BE2C (cell line): ENCODE measurements at regions not wholly inside any gene's neighbourhood (a gene's known extent, or its start where the extent isn't known, plus 50 kb on each side); places are given as distances from the start of the nearest gene placed in this dataset.
"Not testable (repeated sequence)": the region's sequence is repeated elsewhere in the genome, so short reads cannot be mapped to it uniquely, and the experiment has no call there.

Experiments
- DNase-seq: peaks from one replicate; pipeline ENCODE4 v3.0.0-alpha.2; 2020
- H3K27me3 ChIP-seq: fragments of 250-450 bp; sonication (Bioruptor Pico); 2 replicates; pipeline ENCODE4 v1.5.1; 2020; ENCODE audit warnings: mild to moderate bottlenecking
- H3K36me3 ChIP-seq: fragments of 250-450 bp; sonication (Bioruptor Pico); 2 replicates; pipeline ENCODE4 v1.5.1; 2020; ENCODE audit warnings: mild to moderate bottlenecking
- H3K4me1 ChIP-seq: fragments of 250-450 bp; sonication (Bioruptor Pico); 2 replicates; pipeline ENCODE4 v1.5.1; 2020
- H3K4me3 ChIP-seq: 2 replicates; pipeline ENCODE4 v1.5.1; 2011; ENCODE audit warnings: low read depth, low read length
- H3K9me3 ChIP-seq: fragments of 250-450 bp; sonication (Bioruptor Pico); 2 replicates; pipeline ENCODE4 v1.5.1; 2020
- CTCF ChIP-seq: IDR thresholded peaks from 2 replicates; pipeline ENCODE4 v1.5.1; 2012; ENCODE audit warnings: mild to moderate bottlenecking, low read depth, low read length

GRCh38 chr22:33180356-33180755, 122.2 kb upstream of the SYN3 start:
- no peaks in the 10 kb centered on the region for H3K27me3 ChIP-seq
- H3K4me3 ChIP-seq: no peak overlapping the region
- DNase-seq: no peak
- no peaks in the 10 kb centered on the region for H3K9me3 ChIP-seq
- H3K36me3 ChIP-seq: no peaks in the 10 kb centered on the region
- no peaks in the 10 kb centered on the region for H3K4me1 ChIP-seq
- no peak for TF ChIP-seq CTCF

GRCh38 chr22:33167998-33168790, 110.0 kb upstream of the SYN3 start:
- no peak overlapping the region for H3K4me3 ChIP-seq
- H3K9me3 ChIP-seq: 0 out of 2 replicates have a peak, but pooled peaks cover 3% of the 10 kb centered on the region
- no peaks in the 10 kb centered on the region for H3K27me3 ChIP-seq
- H3K36me3 ChIP-seq: no peaks in the 10 kb centered on the region
- TF ChIP-seq CTCF: no peak
- no peak for DNase-seq
- H3K4me1 ChIP-seq: no peaks in the 10 kb centered on the region

GRCh38 chr22:33166206-33166605, 108.0 kb upstream of the SYN3 start:
- Histone ChIP-seq H3K4me3 (no peak overlapping the region), H3K9me3 (peaks cover 3% of the 10 kb centered on the region; the same call in 1 of the 2 replicates), H3K4me1 (no peaks in the 10 kb centered on the region), H3K36me3 (no peaks in the 10 kb centered on the region), H3K27me3 (no peaks in the 10 kb centered on the region)
- TF ChIP-seq CTCF: no peak
- no peak for DNase-seq

- Histone ChIP-seq H3K36me3 (no peaks in the 10 kb centered on the region), H3K9me3 (no peaks in the 10 kb centered on the region; the same call in 1 of the 2 replicates), H3K27me3 (no peaks in the 10 kb centered on the region), H3K4me3 (no peak overlapping the region), H3K4me1 (no peaks in the 10 kb centered on the region)
- no peak for DNase-seq
- TF ChIP-seq CTCF: no peak
Observed at GRCh38 chr22:33163815-33164214, 105.6 kb upstream of the SYN3 start.

GRCh38 chr22:33162196-33162595, 104.0 kb upstream of the SYN3 start:
- Histone ChIP-seq H3K4me1 (no peaks in the 10 kb centered on the region), H3K36me3 (no peaks in the 10 kb centered on the region), H3K4me3 (no peak overlapping the region), H3K27me3 (no peaks in the 10 kb centered on the region), H3K9me3 (no peaks in the 10 kb centered on the region; the same call in 1 of the 2 replicates)
- no peak for TF ChIP-seq CTCF
- no peak for DNase-seq

- no peaks in the 10 kb centered on the region for H3K27me3 ChIP-seq
- TF ChIP-seq CTCF: no peak
- no peaks in the 10 kb centered on the region for H3K36me3 ChIP-seq
- DNase-seq: no peak
- no peaks in the 10 kb centered on the region for H3K4me1 ChIP-seq
- no peaks in the 10 kb centered on the region; the same call in 1 of the 2 replicates for H3K9me3 ChIP-seq
- H3K4me3 ChIP-seq: no peak overlapping the region
Observed at GRCh38 chr22:33160525-33160924, 102.3 kb upstream of the SYN3 start.

- not testable (repeated sequence) for H3K4me3 ChIP-seq, H3K36me3 ChIP-seq, H3K9me3 ChIP-seq, H3K27me3 ChIP-seq, H3K4me1 ChIP-seq, DNase-seq
Observed at GRCh38 chr22:33154967-33155366, 96.8 kb upstream of the SYN3 start.
